ENCODE measurements at regions not wholly inside any gene's neighbourhood (a gene's known extent, or its start where the extent isn't known, plus 50 kb on each side); places are given as distances from the start of the nearest gene placed in this dataset.

GRCh38 chr4:100819505-100819904, 301.7 kb upstream of the EMCN start:
- no peak for TF ChIP-seq CTCF (IDR thresholded peaks at IDR 0.05; ENCODE audit: low read length)
- TF ChIP-seq EZH2 (IDR thresholded peaks at IDR 0.05; ENCODE audit: borderline replicate concordance, low read length), result no peak
